ENCODE measurements at regions not wholly inside any gene's neighbourhood (a gene's known extent, or its start where the extent isn't known, plus 50 kb on each side); places are given as distances from the start of the nearest gene placed in this dataset.

DNA sequence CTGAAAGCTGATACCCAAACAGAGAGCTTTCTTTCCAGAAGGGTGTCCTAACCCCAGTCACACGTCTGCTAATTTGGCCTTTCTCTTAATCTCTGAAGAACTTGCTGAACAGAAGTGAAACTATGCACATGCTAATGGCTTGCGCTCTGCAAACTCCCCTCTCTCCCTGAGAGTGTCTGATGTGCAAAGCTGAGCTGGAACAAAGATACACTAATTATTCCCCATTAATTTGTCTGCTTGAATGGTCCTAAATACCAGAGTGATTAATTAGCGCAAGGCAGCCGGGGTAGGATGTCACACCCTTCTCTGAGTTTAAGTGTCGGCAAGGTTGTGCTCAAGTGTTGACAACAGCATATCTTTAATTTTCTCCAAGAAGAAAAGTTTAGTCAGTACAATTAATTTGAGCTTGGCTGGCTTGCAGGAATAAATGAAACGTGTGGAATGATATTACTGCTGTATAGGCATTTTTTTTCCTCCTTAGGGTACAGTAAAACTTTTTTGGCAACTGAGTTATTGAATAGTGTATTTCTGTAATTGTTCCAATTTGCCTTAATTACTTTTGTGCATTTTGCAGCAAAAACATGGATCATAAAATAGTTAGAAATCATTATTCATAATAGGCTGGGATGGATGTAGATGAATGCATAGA lies 715.9 kb upstream of the POU3F2 start:
- TF ChIP-seq ARNTL (CRISPR knock-in tag; IDR thresholded peaks at IDR 0.05; ENCODE audit: borderline replicate concordance, low read depth) (no peak), CREB5 (CRISPR knock-in tag; IDR thresholded peaks at IDR 0.05; ENCODE audit: low read depth) (no peak), GLIS3 (CRISPR knock-in tag; IDR thresholded peaks at IDR 0.05) (no peak), CSDC2 (CRISPR knock-in tag; IDR thresholded peaks at IDR 0.05) (no peak), ZNF8 (CRISPR knock-in tag; IDR thresholded peaks at IDR 0.05) (no peak), ZFP30 (CRISPR knock-in tag; IDR thresholded peaks at IDR 0.05) (no peak), ZNF70 (CRISPR knock-in tag; IDR thresholded peaks at IDR 0.05) (no peak), PPARA (CRISPR knock-in tag; IDR thresholded peaks at IDR 0.05; ENCODE audit: borderline replicate concordance) (no peak), TCF4 (CRISPR knock-in tag; IDR thresholded peaks at IDR 0.05; ENCODE audit: borderline replicate concordance) (no peak)

Data from SK-N-SH treated with all-trans-retinoic acid at 6 μM for 48 hours (cell line).